GM12892 (cell line): ENCODE measurements at regions not wholly inside any gene's neighbourhood (a gene's known extent, or its start where the extent isn't known, plus 50 kb on each side); places are given as distances from the start of the nearest gene placed in this dataset.
"Not testable (repeated sequence)": the region's sequence is repeated elsewhere in the genome, so short reads cannot be mapped to it uniquely, and the experiment has no call there.

Experiments used
- DNase-seq: peaks from one replicate; pipeline ENCODE4 v3.0.0; 2011; ENCODE audit not compliant: insufficient read length
- FAIRE-seq: peaks from 2 replicates; lab custom pipeline; 2011; peaks lifted over from hg19 to GRCh38; lab: Jason Lieb, UNC
- POLR2A ChIP-seq: IDR thresholded peaks from 2 replicates; pipeline ENCODE4 v1.6.1; 2011; ENCODE audit warnings: low read depth, low read length, control low read depth
- POLR2AphosphoS5 ChIP-seq: IDR thresholded peaks from 2 replicates; pipeline ENCODE4 v1.6.1; 2011; ENCODE audit warnings: low read depth, low read length, control low read depth
- TAF1 ChIP-seq: IDR thresholded peaks from 2 replicates; pipeline ENCODE4 v1.6.1; 2011; ENCODE audit warnings: low read depth, mild to moderate bottlenecking, control low read depth, low read length, borderline replicate concordance

- not testable (repeated sequence) for FAIRE-seq, DNase-seq
Measured at GRCh38 chr17:15856745-15857144, 88.2 kb upstream of the ADORA2B start.

GRCh38 chr17:15858082-15858481 lies 86.8 kb upstream of the ADORA2B start:
- not testable (repeated sequence) for FAIRE-seq, DNase-seq

- peak; percentile 62 for FAIRE-seq
- not testable (repeated sequence) for DNase-seq
Measured at GRCh38 chr17:15860774-15861173, 84.2 kb upstream of the ADORA2B start.

- not testable (repeated sequence) for DNase-seq, FAIRE-seq
Measured at GRCh38 chr17:15864061-15864460, 80.9 kb upstream of the ADORA2B start.

- FAIRE-seq = not testable (repeated sequence)
Measured at GRCh38 chr17:15864472-15864871, 80.5 kb upstream of the ADORA2B start.

GRCh38 chr17:15866015-15866414 lies 78.9 kb upstream of the ADORA2B start:
- not testable (repeated sequence) for DNase-seq, FAIRE-seq

More at GRCh38 chr17:15864472-15864871, 80.5 kb upstream of the ADORA2B start:
- not testable (repeated sequence) for DNase-seq

GRCh38 chr17:15867331-15867730 lies 77.6 kb upstream of the ADORA2B start:
- DNase-seq, FAIRE-seq: not testable (repeated sequence)

- FAIRE-seq, DNase-seq: not testable (repeated sequence)
Measured at GRCh38 chr17:15869868-15870267, 75.1 kb upstream of the ADORA2B start.

GRCh38 chr17:15872677-15873076 lies 72.3 kb upstream of the ADORA2B start:
- not testable (repeated sequence) for DNase-seq, FAIRE-seq

GRCh38 chr17:15877882-15878500 lies 66.9 kb upstream of the ADORA2B start:
- not testable (repeated sequence) for DNase-seq
- FAIRE-seq = peak; percentile 56

- DNase-seq (no peak), FAIRE-seq (no peak)
- TF ChIP-seq POLR2AphosphoS5 (no peak), TAF1 (no peak), POLR2A (no peak)
Measured at GRCh38 chr17:15882058-15882720, 62.7 kb upstream of the ADORA2B start.

GRCh38 chr17:15882777-15883176 lies 62.2 kb upstream of the ADORA2B start:
- DNase-seq (no peak), FAIRE-seq (no peak)

GRCh38 chr17:15883617-15884111 lies 61.3 kb upstream of the ADORA2B start:
- DNase-seq = no peak
- TF ChIP-seq TAF1 (no peak), POLR2A (no peak), POLR2AphosphoS5 (no peak)
- FAIRE-seq = no peak

More at GRCh38 chr17:15882777-15883176, 62.2 kb upstream of the ADORA2B start:
- TF ChIP-seq POLR2A (no peak), TAF1 (no peak), POLR2AphosphoS5 (no peak)

- FAIRE-seq (no peak), DNase-seq (no peak)
- TF ChIP-seq POLR2AphosphoS5 = no peak
- TF ChIP-seq TAF1 = no peak
- no peak for TF ChIP-seq POLR2A
Measured at GRCh38 chr17:15884731-15885130, 60.2 kb upstream of the ADORA2B start.
